LNCAP (cell line): ENCODE measurements at regions not wholly inside any gene's neighbourhood (a gene's known extent, or its start where the extent isn't known, plus 50 kb on each side); places are given as distances from the start of the nearest gene placed in this dataset.

Experiments
- CTCF ChIP-seq: fragments of 450-650 bp; IDR thresholded peaks from 2 replicates; pipeline ENCODE4 v1.5.1; 2017; ENCODE audit warnings: mild to moderate bottlenecking

- TF ChIP-seq CTCF, result no peak
Observed at GRCh38 chr9:116049456-116049855, 104.1 kb upstream of the PAPPA start.

- TF ChIP-seq CTCF, result no peak
Observed at GRCh38 chr9:116051528-116051927, 102.1 kb upstream of the PAPPA start.

GRCh38 chr9:116055536-116055935 lies 98.1 kb upstream of the PAPPA start:
- no peak for TF ChIP-seq CTCF

- no peak for TF ChIP-seq CTCF
Observed at GRCh38 chr9:116057371-116057770, 96.2 kb upstream of the PAPPA start.

GRCh38 chr9:116058421-116058820 lies 95.2 kb upstream of the PAPPA start:
- no peak for TF ChIP-seq CTCF

GRCh38 chr9:116059466-116059865 lies 94.1 kb upstream of the PAPPA start:
- TF ChIP-seq CTCF, result no peak

- TF ChIP-seq CTCF, result no peak
Observed at GRCh38 chr9:116060631-116061030, 93.0 kb upstream of the PAPPA start.

GRCh38 chr9:116061546-116062205 lies 91.9 kb upstream of the PAPPA start:
- TF ChIP-seq CTCF, result no peak
